Mesenchymal stem cell (in vitro differentiated cells and primary cell): ENCODE measurements at regions not wholly inside any gene's neighbourhood (a gene's known extent, or its start where the extent isn't known, plus 50 kb on each side); places are given as distances from the start of the nearest gene placed in this dataset.

Source experiments
- DNase-seq: peaks from one replicate; pipeline ENCODE4 v3.0.0-alpha.2; 2013
- H2AFZ ChIP-seq: one replicate; pipeline ENCODE4 v1.6.1; 2013; ENCODE audit warnings: low read depth, mild to moderate bottlenecking, control low read depth, inconsistent platforms, low read length, moderate library complexity
- H2AK5ac ChIP-seq: 2 replicates; pipeline ENCODE4 v1.6.1; 2013; ENCODE audit warnings: low read length, moderate library complexity, mild to moderate bottlenecking, inconsistent platforms; ENCODE audit not compliant: severe bottlenecking
- H2BK120ac ChIP-seq: one replicate; pipeline ENCODE4 v1.6.1; 2013; ENCODE audit warnings: low read depth, mild to moderate bottlenecking, inconsistent platforms, low read length, moderate library complexity
- H2BK12ac ChIP-seq, 2 experiments: one replicate each; pipeline ENCODE4 v1.6.1; 2013; ENCODE audit warnings: inconsistent platforms in 2 of 2, low read length in 2 of 2, mild to moderate bottlenecking in 2 of 2, moderate library complexity in 2 of 2, control low read depth in 1 of 2
- H2BK15ac ChIP-seq: one replicate; pipeline ENCODE4 v1.6.1; 2013; ENCODE audit warnings: mild to moderate bottlenecking, low read depth, inconsistent platforms; ENCODE audit not compliant: poor library complexity, severe bottlenecking
- H2BK5ac ChIP-seq: 2 replicates; pipeline ENCODE4 v1.6.1; 2013; ENCODE audit warnings: low read depth, mild to moderate bottlenecking, low read length, control low read depth, inconsistent platforms; ENCODE audit not compliant: poor library complexity, severe bottlenecking
- H3K14ac ChIP-seq, 2 experiments: one replicate each; pipeline ENCODE4 v1.6.1; 2013; ENCODE audit warnings: inconsistent platforms in 2 of 2, low read length in 2 of 2, control low read depth in 1 of 2, mild to moderate bottlenecking in 1 of 2, moderate library complexity in 1 of 2
- H3K18ac ChIP-seq, 2 experiments: one replicate each; pipeline ENCODE4 v1.6.1; 2013; ENCODE audit warnings: inconsistent platforms in 2 of 2, low read length in 2 of 2, control low read depth in 1 of 2, low read depth in 1 of 2, mild to moderate bottlenecking in 1 of 2
- H3K23ac ChIP-seq, 2 experiments: one replicate each; pipeline ENCODE4 v1.6.1; 2013; ENCODE audit warnings: inconsistent platforms in 2 of 2, low read length in 2 of 2, mild to moderate bottlenecking in 2 of 2, moderate library complexity in 2 of 2, control low read depth in 1 of 2
- H3K27ac ChIP-seq: 2 replicates; pipeline ENCODE4 v1.5.1; 2013; ENCODE audit warnings: mild to moderate bottlenecking, moderate library complexity, low read length, control low read depth, inconsistent platforms; ENCODE audit not compliant: poor library complexity, severe bottlenecking
- H3K27me3 ChIP-seq, 2 experiments: 2 replicates each; pipeline versions ENCODE4 v1.6.1 to v1.7.0; 2013; ENCODE audit warnings: low read length in 2 of 2, mild to moderate bottlenecking in 2 of 2, moderate library complexity in 2 of 2, control low read depth in 1 of 2, inconsistent platforms in 1 of 2; ENCODE audit not compliant: control insufficient read depth in 1 of 2, insufficient read depth in 1 of 2
- H3K36me3 ChIP-seq, 2 experiments: 2 replicates each; pipeline versions ENCODE4 v1.6.1 to v1.7.0; 2013; ENCODE audit warnings: low read length in 2 of 2, control low read depth in 1 of 2, inconsistent platforms in 1 of 2, low read depth in 1 of 2, mild to moderate bottlenecking in 1 of 2; ENCODE audit not compliant: insufficient read depth in 2 of 2, control insufficient read depth in 1 of 2
- H3K4ac ChIP-seq, 2 experiments: one replicate each; pipeline ENCODE4 v1.6.1; 2013; ENCODE audit warnings: inconsistent platforms in 2 of 2, low read length in 2 of 2, mild to moderate bottlenecking in 2 of 2, moderate library complexity in 2 of 2, control low read depth in 1 of 2, low read depth in 1 of 2
- H3K4me1 ChIP-seq: 2 replicates; pipeline ENCODE4 v1.6.1; 2013; ENCODE audit warnings: low read depth, low read length, control low read depth; ENCODE audit not compliant: control insufficient read depth, insufficient read depth
- H3K4me2 ChIP-seq: 2 replicates; pipeline ENCODE4 v1.6.1; 2013; ENCODE audit warnings: low read length, mild to moderate bottlenecking, inconsistent platforms; ENCODE audit not compliant: poor library complexity, severe bottlenecking
- H3K4me3 ChIP-seq, 2 experiments: 2 replicates each; pipeline versions ENCODE4 v1.5.1 to v1.7.0; 2013; ENCODE audit warnings: low read length in 2 of 2, mild to moderate bottlenecking in 2 of 2, control low read depth in 1 of 2, low read depth in 1 of 2; ENCODE audit not compliant: insufficient read depth in 1 of 2
- H3K79me1 ChIP-seq: replicated peaks from 2 replicates; pipeline ENCODE4 v1.6.1; 2013; ENCODE audit warnings: mild to moderate bottlenecking, control low read depth, low read length, inconsistent platforms; ENCODE audit not compliant: poor library complexity, severe bottlenecking
- H3K9ac ChIP-seq: 2 replicates; pipeline ENCODE4 v1.7.0; 2013; ENCODE audit warnings: mild to moderate bottlenecking, low read length, moderate library complexity
- H3K9me3 ChIP-seq: 2 replicates; pipeline ENCODE4 v1.7.0; 2013; ENCODE audit warnings: mild to moderate bottlenecking, low read length; ENCODE audit not compliant: control insufficient read depth
- H4K8ac ChIP-seq: one replicate; pipeline ENCODE4 v1.6.1; 2013; ENCODE audit warnings: inconsistent platforms, mild to moderate bottlenecking, low read length, moderate library complexity
- H4K91ac ChIP-seq: one replicate; pipeline ENCODE4 v1.6.1; 2013; ENCODE audit warnings: mild to moderate bottlenecking, low read length, inconsistent platforms
- WGBS: methylation state at CpG from one replicate; pipeline ENCODE4 v1.1.7; 2013; ENCODE audit warnings: mixed read lengths; 5-methylcytosine and 5-hydroxymethylcytosine counted together

DNA sequence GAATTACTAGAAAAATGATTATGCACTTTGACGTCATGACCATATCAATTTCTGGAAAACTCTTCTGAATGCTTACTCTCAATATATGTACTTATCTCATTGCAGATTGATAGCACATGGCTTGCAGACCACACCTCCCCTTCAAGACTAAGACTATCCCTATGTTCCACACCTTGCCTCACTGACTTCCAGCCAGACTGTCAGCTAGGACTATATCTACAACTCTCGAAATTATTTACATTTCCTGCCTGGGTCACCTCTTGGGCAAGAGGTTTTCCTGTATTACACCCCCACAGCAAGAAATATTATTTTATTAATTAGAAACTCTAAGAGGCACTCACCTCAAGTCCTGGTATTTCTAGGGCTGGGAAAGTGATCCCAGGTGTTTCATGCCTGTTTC, 236.6 kb downstream of the CYRIA start:
- WGBS: 66% methylated on average over 2 of the region's 2 CpGs
- H3K9me3 ChIP-seq: no peaks in the 10 kb centered on the region
- H3K14ac ChIP-seq: no peak overlapping the region
- H3K4me1 ChIP-seq: no peaks in the 10 kb centered on the region
- DNase-seq: no peak
- no peak overlapping the region for H2AFZ ChIP-seq
- no peak overlapping the region for H2BK120ac ChIP-seq
- no peak overlapping the region for H2BK5ac ChIP-seq
- no peak overlapping the region for H3K4ac ChIP-seq
- no peaks in the 10 kb centered on the region for H3K36me3 ChIP-seq
- no peak overlapping the region for H4K91ac ChIP-seq
- H3K9ac ChIP-seq: no peak overlapping the region
- H3K79me1 ChIP-seq: no peaks in the 10 kb centered on the region
- no peak overlapping the region for H2BK12ac ChIP-seq
- no peak overlapping the region for H3K4me3 ChIP-seq
- H3K27ac ChIP-seq: no peak overlapping the region
- no peak overlapping the region for H2AK5ac ChIP-seq
- H3K27me3 ChIP-seq: no peaks in the 10 kb centered on the region
- H3K18ac ChIP-seq: no peak overlapping the region
- no peak overlapping the region for H4K8ac ChIP-seq
- H2BK15ac ChIP-seq: no peak overlapping the region
- no peak overlapping the region for H3K4me2 ChIP-seq
- H3K23ac ChIP-seq: no peak overlapping the region

DNA sequence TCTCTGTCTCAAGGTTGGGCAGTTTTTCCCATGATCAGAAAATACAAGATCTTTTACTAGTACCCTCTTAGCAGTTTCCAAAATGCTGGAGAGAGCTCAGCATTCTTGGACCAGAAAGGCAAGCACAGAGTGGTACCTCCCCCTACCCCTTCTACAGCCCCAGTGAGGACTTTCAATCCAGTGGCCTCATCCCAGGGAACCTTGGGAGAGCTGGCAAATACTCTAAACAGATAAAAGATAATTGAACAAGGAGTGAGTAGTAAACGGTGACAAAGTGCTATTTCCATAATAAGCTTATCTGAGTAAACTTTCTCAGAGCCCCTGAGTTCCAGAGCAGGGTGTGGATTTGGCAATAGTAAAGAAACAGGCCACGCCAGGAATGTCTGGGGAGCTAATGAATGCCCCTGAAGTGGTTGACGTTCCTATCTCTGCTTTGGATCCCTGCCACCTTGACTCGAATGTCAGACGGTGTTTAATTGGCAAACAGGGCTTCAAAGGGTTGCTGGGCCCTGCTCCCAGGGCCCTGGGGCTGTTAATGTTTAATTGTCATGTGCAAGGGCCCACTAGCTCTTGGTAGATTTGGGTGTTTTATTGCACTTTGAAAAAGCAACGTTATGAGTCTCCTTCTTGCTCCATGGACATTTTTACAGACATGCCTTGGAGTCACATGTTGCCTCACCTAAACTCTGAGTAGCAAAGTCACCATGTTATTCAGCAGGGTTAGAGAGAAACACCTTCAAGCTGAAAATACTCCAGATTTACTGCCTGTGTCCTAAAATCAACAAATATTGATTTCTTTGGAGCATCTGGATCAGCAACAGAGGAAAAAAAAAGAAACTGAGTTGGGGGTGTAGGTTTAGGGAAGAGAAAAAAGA, 239.9 kb downstream of the CYRIA start:
- H2BK5ac ChIP-seq: no peak overlapping the region
- H3K4ac ChIP-seq: no peak overlapping the region
- no peak overlapping the region for H3K14ac ChIP-seq
- H4K8ac ChIP-seq: no peak overlapping the region
- no peak overlapping the region for H2AK5ac ChIP-seq
- H2BK120ac ChIP-seq: no peak overlapping the region
- H2BK12ac ChIP-seq: no peak overlapping the region
- no peak overlapping the region for H2AFZ ChIP-seq
- no peak overlapping the region for H4K91ac ChIP-seq
- no peaks in the 10 kb centered on the region for H3K27me3 ChIP-seq
- DNase-seq: no peak
- H3K18ac ChIP-seq: no peak overlapping the region
- H3K9ac ChIP-seq: no peak overlapping the region
- H3K9me3 ChIP-seq: no peaks in the 10 kb centered on the region
- H3K4me1 ChIP-seq: no peaks in the 10 kb centered on the region
- H2BK15ac ChIP-seq: no peak overlapping the region
- H3K23ac ChIP-seq: no peak overlapping the region
- no peaks in the 10 kb centered on the region for H3K36me3 ChIP-seq
- H3K4me3 ChIP-seq: no peak overlapping the region
- H3K79me1 ChIP-seq: no peaks in the 10 kb centered on the region
- H3K4me2 ChIP-seq: no peak overlapping the region
- H3K27ac ChIP-seq: no peak overlapping the region
- WGBS: 7% methylated on average over 6 of the region's 6 CpGs

DNA sequence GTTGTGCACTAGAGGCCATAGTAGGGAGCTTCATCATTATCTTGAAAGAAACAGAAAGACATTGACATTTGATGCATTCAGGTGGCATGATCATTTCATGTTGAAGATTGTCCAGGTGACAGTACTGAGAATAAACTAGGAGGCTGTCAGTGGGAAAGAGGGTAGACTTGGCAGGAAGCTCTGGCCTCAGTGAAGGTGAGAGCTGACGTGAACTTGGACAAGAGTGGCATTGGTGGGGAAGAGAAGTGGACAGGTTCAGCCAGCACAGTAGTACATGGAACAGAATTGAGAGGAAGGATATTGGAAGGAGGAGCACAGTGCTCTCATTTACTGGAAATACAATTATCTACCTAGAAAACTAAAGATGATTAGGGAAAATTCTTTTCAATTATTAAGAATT, 245.2 kb downstream of the CYRIA start:
- Histone ChIP-seq H3K4me1 (no peaks in the 10 kb centered on the region), H4K91ac (no peak overlapping the region), H3K18ac (no peak overlapping the region), H3K9me3 (no peaks in the 10 kb centered on the region), H3K27ac (no peak overlapping the region), H2BK12ac (no peak overlapping the region), H2AK5ac (no peak overlapping the region), H2BK5ac (no peak overlapping the region), H3K4me3 (no peak overlapping the region), H3K9ac (no peak overlapping the region), H3K14ac (no peak overlapping the region), H3K4ac (no peak overlapping the region), H3K79me1 (no peaks in the 10 kb centered on the region), H3K4me2 (no peak overlapping the region), H2AFZ (no peak overlapping the region), H2BK15ac (no peak overlapping the region), H4K8ac (no peak overlapping the region), H3K27me3 (no peaks in the 10 kb centered on the region), H2BK120ac (no peak overlapping the region), H3K23ac (no peak overlapping the region), H3K36me3 (no peaks in the 10 kb centered on the region)
- DNase-seq: no peak
- 56% methylated on average over 1 of the region's 1 CpG for WGBS

DNA sequence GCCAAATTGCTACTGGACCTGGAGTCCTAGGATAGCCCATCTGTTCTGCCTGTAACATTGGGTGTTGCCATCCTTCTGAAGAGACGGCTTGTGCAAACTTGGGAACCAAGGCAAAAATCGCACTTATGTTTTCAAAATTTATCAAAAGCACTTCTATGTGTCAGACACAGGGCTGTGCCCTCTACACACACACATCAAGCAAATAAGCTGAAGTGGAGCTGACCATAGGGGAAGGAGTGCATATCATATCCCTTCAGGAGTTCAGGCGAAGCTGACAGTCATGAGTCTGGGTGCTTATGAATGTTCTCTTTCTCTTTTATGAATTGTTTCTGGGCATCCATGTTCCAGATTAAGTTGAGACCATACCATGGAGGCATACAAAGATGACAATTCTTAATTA, 247.9 kb downstream of the CYRIA start:
- DNase-seq: no peak
- no peak overlapping the region for H2BK12ac ChIP-seq
- no peak overlapping the region for H2BK5ac ChIP-seq
- no peak overlapping the region for H3K4me3 ChIP-seq
- H4K8ac ChIP-seq: no peak overlapping the region
- no peak overlapping the region for H3K9ac ChIP-seq
- no peak overlapping the region for H3K18ac ChIP-seq
- H2BK15ac ChIP-seq: no peak overlapping the region
- no peak overlapping the region for H2AFZ ChIP-seq
- 78% methylated on average over 3 of the region's 3 CpGs for WGBS
- H3K36me3 ChIP-seq: no peaks in the 10 kb centered on the region
- no peak overlapping the region for H3K4ac ChIP-seq
- no peak overlapping the region for H2AK5ac ChIP-seq
- H4K91ac ChIP-seq: no peak overlapping the region
- no peak overlapping the region for H3K27ac ChIP-seq
- no peaks in the 10 kb centered on the region for H3K79me1 ChIP-seq
- no peak overlapping the region for H3K14ac ChIP-seq
- no peak overlapping the region for H2BK120ac ChIP-seq
- no peak overlapping the region for H3K4me2 ChIP-seq
- H3K4me1 ChIP-seq: no peaks in the 10 kb centered on the region
- peaks cover 3% of the 10 kb centered on the region for H3K9me3 ChIP-seq
- no peaks in the 10 kb centered on the region for H3K27me3 ChIP-seq
- H3K23ac ChIP-seq: no peak overlapping the region
